ENCODE measurements at regions not wholly inside any gene's neighbourhood (a gene's known extent, or its start where the extent isn't known, plus 50 kb on each side); places are given as distances from the start of the nearest gene placed in this dataset.

DNA sequence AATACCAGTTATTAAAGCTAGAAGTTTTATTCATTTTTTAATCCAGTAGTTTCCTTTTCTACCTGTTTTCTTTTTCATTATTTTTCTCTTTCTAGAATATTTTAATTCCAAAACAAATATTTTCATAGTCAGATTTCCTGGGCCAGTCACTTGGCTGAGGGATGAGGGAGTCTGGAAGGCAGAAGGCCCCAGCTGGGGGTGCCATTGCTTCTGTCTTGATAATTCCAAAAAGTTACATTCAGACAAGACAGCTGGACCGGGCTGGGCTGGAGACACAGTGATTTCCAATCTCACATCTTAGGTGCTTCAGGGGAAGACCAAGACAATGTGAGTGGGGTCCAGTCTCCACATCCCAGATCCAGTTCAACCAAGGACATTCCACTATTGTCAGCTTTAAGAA lies 263.5 kb downstream of the TMA16 start:
- peak in 2 of 56 donors; percentile 10 to 20 for DNase-seq

GRCh38 chr4:163762741-163763140 lies 268.3 kb downstream of the TMA16 start:
- no peak for DNase-seq

- DNase-seq, result no peak
These were observed 270.1 kb downstream of the TMA16 start for GRCh38 chr4:163764569-163764968.

DNA sequence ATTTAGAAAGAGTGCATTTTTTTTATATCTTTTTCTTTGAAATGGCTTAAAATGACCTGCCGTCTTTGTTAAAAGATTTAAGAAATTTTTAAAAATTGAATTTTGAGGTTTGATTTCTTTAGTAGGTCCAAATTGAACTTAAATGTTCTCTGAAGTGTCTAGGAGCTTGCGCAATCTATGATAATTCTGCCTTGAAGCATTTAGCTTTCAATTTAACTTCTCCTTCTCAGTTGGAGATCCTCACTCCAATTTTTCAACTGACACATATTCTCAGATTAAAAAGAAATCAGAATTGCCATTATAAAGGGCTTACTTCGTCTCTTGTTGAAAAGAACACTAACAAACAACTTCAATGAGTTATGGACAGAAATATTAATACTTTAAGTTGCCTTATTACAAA lies 273.5 kb downstream of the TMA16 start:
- no peak for DNase-seq

DNA sequence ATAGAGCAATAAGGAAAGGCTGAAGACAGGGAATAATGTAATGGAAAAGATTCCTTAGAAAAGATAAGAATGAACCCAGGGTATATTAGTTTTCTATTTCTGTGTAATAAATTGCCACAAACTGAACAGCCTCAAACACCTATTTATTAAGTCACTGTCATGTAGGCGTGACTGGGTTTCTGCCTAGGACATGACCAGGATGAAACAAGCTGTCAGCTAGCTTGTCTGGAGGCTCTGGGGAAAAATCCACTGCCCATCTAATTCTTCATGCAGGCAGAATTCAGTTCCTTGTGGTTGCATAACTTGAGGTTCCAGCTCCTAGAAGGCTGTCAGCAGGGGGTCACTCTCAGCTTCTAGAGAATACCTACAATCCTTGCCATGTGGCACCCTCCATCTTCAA lies 277.7 kb downstream of the TMA16 start:
- DNase-seq, result no peak

DNA sequence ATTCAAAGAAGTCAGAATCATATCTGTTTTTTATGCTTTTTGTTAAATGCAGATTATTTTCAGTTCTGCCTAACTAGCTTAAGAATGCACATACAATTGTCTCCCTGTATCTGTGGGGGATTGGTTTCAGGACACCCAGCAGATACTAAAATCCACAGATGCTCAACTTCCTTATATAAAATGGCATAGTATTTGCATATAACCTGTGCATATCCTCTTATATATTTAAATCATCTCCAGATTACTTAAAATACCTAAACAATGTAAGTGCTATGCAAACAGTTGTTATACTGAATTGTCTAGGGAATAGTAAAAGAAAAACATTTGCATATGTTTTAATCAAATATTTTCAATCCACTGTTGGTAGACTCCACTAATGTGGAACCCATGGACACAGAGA lies 279.4 kb downstream of the TMA16 start:
- DNase-seq, result no peak

GRCh38 chr4:163776957-163777356 lies 282.5 kb downstream of the TMA16 start:
- no peak for DNase-seq

DNA sequence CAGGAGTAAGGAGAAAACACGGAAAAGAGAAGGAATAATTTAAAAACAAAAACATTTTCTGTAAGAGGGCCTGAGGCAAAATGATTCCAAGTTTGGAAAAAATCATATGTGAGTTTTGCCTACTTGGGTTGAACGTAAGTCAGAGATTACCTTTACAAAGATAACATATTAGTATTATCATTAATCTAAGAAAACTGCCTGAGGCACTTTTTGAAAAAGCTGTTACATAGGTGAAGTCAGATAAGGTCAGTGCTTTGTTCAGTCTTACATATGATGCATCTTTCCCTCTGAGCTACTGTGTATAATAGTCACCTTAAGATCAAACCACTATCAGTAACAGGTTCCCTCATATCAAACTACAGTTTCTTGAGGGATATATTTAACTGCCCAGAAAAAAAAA lies 287.2 kb downstream of the TMA16 start:
- DNase-seq, result no peak

GRCh38 chr4:163790231-163790630 lies 295.7 kb downstream of the TMA16 start:
- no peak for DNase-seq

GRCh38 chr4:163795885-163796284 lies 301.4 kb downstream of the TMA16 start:
- DNase-seq, result no peak

DNA sequence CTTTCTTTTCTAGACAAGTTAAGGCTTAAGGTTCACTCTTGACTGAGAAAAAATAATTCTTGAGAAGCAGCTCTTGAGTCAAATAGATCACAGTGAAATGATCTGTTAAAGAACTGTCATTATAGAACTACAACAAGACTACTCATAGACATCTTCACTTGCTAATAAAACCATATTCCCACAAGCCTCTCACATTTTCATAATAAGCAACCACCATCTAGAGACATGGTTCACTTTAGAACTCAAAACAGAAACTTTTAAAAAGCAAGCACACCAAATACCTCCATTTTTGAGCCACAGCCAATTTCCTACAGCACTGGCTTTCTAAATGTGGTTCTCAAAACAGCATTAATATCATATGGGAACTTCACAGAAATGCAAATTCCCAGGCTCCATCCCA lies 309.5 kb downstream of the TMA16 start:
- DNase-seq, result no peak

DNA sequence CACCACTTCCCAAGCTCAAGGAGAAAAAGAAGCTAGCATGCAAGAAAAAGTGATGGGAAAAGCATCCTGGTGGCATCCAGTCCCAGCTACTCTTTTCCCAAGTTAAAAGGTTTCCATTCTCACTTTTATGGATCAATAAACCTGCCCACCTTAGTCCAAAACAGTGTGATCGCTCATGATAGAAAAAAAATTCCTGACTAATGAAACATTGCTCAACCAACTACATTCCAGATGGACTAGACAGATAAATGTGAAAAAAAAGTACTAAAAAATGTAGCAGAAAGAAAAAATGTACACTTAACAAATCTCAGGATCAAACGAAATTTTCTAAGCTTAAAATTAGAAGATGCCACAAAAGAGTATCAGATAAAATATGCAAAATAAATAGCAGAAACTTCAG lies 312.2 kb downstream of the TMA16 start:
- no peak for DNase-seq

DNA sequence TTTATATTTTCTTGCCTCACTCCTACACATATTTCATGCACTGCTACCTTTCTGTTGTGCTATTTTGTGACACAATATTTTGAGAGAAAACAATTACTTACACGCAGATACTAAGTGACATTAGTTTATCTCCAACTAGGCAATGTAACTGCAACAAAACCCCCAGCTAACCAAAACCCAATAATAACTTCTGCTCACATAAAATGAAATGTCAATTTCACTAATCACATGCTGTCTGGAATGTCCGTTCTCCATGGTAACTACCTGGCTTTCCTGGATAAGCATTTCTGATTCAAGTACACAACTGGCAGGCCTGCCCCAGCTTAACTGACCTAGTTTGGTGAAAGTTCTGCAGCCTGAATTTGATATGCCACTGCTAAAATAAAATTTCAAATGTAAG lies 313.5 kb downstream of the TMA16 start:
- no peak for DNase-seq

DNA sequence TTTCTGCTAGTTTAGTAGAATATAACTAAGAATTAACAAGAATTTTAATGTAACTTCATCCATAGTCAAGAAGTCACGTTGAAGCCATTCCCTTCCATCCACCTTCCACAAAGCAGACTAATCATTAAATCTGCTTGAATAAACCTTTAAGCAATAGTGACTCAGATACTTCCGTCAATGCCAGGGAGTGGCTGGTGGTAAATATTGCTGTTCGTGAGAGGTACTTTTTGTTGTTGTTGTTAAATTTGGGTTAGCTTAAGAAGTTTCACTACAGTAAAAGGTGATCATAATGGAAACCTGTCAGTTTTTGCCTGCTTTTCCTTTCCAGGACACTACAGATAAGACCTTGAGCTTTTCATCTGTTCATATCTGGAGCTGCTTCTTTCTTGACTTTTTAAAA lies 316.3 kb downstream of the TMA16 start:
- DNase-seq, result no peak

DNA sequence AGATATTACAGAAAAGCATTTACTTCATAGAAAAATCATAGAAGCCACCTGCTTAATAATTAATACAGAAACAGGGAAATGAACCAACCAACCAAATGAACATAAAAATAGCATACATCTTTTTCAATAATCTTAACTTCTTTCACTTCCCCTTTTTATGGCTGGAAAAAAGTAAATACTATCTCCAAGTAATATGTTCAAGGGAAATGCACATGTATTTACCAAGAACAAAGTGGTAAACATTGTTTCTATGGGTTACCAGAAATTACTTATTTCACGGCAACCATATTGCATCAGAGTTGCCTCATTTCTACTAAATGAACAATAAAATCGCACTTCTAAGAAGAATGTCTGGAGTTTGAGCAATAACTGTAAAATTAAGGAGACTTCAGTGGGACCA lies 321.3 kb downstream of the TMA16 start:
- no peak for DNase-seq

- no peak for DNase-seq
These were observed 322.0 kb downstream of the TMA16 start for GRCh38 chr4:163816494-163816893.

- DNase-seq, result no peak
These were observed 324.2 kb downstream of the TMA16 start for GRCh38 chr4:163818673-163819072.

- no peak for DNase-seq
These were observed 339.2 kb downstream of the TMA16 start for GRCh38 chr4:163833669-163834068.

GRCh38 chr4:163846008-163846407 lies 351.5 kb downstream of the TMA16 start:
- no peak for DNase-seq

DNA sequence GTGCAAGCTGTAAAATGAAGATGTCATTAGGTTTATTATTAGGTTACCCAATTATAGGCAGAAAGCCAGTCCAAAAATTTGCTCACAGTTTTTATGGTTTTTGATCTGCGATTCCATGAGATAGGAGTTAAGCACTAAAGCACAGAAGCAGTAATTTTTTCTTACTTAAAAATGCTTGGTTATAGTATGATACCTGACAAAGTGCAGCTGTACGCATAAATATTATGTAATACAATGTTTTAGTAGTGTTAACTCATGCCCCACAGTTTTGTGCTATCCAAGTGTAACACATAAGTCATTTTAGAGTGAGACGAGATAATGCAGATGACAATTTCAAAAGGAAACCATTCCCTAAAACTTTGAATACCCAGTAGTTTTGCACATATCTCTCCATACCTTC lies 357.8 kb downstream of the TMA16 start:
- DNase-seq, result no peak

DNA sequence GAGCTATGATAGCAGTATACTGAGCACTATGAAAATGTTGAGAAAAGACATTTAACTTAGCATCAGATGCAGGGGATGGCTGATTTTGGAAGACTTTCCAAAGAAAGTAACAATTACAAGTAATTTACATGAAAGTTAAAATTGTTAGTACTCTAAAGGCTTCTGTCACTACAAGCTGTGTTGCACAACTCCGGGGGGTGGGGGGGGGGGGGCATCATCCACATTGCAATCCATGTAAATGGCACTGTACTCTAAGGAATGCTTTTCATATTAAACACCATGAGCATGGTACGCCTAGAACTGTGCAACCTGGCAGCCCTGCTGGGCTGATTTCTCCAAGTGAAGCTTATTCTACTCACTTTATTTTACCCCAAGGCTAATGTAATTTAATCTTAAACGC lies 363.4 kb downstream of the TMA16 start:
- DNase-seq, result no peak

DNA sequence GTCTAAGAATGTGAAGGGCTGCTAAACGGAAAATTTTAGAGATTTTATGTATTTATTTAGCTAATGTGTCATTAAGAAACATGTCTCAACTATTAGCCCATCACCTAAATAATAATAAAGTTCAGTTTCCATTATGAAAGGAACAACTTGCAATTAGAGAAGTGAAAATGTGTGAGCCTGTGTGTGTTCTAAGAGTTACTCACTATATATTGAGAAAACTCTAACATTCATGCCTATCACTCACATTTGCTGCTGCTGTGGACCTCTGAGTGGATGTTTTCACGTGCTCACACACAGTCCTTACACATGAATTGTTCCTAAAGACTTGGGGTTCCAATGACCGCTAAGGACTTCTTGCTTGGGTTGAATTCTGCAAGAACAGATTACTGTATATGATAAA lies 364.0 kb downstream of the TMA16 start:
- no peak for DNase-seq

- DNase-seq, result no peak
These were observed 368.6 kb downstream of the TMA16 start for GRCh38 chr4:163863082-163863481.

GRCh38 chr4:163865010-163865409 lies 370.5 kb downstream of the TMA16 start:
- DNase-seq, result no peak
